Activated CD8-positive, alpha-beta memory T cell treated with anti-CD3 and anti-CD28 coated beads, Interleukin-2, amount 50 U/mL, for 48 hours (primary cell): ENCODE measurements at regions not wholly inside any gene's neighbourhood (a gene's known extent, or its start where the extent isn't known, plus 50 kb on each side); places are given as distances from the start of the nearest gene placed in this dataset.

ENCODE experiments used
- DNase-seq: peaks from one replicate; pipeline ENCODE4 v3.0.0-alpha.2; 2020

DNA sequence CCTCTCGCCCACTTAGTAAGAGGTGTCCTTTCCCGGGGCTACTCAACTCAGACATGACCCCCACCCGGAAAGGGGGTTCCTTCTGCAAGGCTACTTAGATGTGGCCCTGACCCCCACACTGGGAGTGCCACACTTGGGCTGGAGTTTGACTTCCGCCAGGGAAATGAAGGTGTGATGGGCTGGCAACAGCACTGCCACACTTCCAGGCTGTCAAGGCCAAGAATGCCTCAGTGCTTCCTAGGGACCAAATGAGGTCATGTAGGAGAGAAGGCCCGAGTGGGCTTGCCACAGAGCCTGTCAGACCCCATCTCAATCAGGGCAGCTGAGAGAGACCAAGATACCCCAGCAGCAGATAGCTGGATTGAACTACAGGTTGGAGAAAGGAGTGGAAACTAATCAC is 55.5 kb downstream of the DRD1 start:
- DNase-seq: no peak

DNA sequence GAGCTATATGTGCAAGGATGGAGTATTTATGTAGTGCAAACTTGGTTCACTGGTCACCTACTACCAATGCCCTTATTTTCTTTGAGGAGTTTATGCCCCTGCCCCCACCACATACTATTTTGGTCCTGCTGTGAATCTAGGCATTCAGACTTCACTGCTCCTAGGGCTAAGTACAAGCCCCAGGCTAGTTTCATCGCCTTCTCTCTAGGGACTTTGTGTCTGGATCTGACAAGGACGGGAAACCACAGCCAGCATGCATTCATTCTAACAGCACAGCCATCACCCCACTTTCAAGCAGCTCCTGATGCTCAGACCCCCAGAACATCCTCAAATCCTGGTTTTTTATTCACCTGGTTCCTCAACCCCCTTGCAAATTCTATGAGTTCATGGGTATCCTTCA is 56.8 kb downstream of the DRD1 start:
- no peak for DNase-seq

- no peak for DNase-seq
Measured at GRCh38 chr5:175386526-175386925, 57.5 kb downstream of the DRD1 start.

GRCh38 chr5:175385691-175386362 is 58.2 kb downstream of the DRD1 start:
- DNase-seq: no peak

DNA sequence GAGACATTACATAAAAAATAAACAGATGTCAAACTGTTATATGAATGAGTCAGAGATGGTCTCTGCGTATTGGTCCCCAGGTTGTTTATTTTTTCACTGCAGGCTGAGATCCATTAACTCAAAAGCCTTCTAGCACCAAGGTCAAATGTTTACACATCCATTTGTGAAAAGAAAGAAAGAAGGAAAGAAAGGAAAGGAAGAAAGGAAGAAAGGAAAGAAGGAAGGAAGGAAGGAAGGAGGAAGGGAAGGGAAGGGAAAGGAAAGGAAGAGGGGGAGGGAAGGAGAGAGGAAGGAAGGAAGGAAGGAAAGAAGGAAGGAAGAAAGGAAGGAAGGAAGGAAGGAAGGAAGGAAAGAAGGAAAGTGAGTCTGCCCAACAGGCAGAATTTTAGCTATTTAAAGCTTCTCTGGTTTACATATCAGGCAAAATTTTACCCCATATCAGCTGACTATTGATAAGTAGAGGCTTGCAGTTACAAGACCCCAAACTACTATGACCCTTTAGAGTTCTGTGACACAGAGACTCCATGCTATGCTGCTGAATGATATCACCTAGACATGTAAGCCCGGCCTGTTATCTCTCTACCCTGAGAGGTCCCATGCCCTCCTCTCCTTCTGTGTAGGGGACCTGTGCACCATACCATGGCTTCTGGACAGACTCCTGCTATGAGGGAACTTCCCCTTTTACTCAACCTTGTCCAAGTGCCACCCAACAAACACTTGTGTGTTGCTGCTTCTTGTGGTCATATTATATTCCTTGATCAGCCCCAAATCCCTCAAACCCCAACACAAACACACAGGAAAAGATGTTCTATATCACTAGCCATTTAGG is 59.0 kb downstream of the DRD1 start:
- no peak for DNase-seq

- DNase-seq: no peak
Measured at GRCh38 chr5:175383350-175383749, 60.6 kb downstream of the DRD1 start.

DNA sequence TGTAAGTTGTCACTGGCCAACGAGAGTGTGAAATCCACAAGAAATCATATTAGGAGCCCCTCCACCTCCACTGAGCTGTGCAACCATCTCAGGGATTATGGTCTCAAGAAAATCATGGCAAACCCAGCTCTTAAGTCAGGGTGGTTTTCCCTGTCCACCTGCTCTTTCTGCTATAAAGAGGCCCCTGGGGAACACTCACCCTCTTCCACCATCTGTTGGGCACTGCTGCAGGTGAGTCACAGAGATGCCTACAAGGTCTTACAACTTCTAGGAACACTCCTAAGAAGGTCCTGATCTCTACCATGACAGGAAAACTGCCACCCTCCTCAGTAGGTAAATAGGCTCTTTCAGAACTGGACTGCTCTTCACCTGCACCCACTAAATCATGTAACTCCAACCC is 61.8 kb downstream of the DRD1 start:
- no peak for DNase-seq

DNA sequence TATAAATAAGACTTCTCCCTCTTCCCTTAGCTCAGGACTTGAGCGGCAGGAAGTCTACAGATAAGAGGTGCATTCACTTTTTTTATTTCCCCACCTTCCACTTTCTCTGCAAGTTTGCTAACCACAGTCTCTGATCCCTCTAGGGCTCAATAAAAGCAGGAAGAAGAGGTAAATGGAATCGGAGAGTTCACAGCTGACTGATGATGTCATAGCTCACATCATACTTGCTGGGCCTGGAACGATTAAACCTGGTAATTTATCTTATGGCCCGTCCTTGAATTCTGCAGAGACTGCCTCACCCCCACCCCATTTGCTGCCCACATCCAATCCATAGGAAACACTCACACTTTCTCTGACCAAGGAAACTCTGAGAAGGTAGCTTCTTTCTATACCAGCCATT is 62.9 kb downstream of the DRD1 start:
- DNase-seq: no peak

- no peak for DNase-seq
Measured at GRCh38 chr5:175380701-175381100, 63.3 kb downstream of the DRD1 start.

GRCh38 chr5:175379867-175380266 is 64.1 kb downstream of the DRD1 start:
- no peak for DNase-seq

GRCh38 chr5:175378444-175379028 is 65.4 kb downstream of the DRD1 start:
- DNase-seq: no peak

DNA sequence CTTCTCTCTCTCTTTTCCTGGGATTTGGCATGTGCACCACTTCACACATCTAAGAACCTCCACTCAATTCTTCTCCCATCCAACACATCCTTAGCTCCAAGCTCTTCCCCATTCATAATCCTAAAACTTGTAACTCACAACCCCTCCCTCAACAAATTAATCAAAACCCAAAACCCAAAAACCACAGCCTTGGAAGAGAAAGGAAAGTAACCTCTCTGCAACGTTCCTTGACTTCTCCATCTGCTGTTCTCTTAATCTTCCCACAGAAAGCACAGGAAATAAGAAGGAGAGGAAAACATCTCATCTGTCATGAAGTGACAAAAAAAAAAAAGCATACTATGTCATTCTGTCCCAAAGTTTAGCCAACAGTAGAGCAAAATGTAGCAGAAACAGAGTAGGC is 66.2 kb downstream of the DRD1 start:
- DNase-seq: no peak

GRCh38 chr5:175374166-175374875 is 69.7 kb downstream of the DRD1 start:
- no peak for DNase-seq

GRCh38 chr5:175365866-175366265 is 78.1 kb downstream of the DRD1 start:
- no peak for DNase-seq

DNA sequence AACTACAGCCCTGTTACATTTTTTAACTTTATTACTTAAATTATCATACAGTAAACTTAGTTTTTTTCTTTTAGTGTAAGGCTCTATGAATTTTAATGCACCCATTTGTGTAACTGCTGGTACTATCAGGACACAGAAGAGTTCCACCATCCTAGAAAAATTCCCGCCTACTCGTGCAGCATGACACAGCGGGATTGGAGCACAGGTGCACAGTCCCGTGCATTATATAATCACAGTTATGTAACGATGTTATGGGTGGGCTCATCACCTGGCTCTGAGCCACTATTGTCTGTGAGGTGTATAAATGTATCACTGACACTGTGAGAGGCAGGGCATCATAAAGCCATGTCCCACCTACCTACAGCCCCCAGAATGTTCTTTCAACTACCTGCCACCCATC is 80.7 kb downstream of the DRD1 start:
- no peak for DNase-seq

- DNase-seq: no peak
Measured at GRCh38 chr5:175357995-175358394, 86.0 kb downstream of the DRD1 start.

GRCh38 chr5:175356428-175356827 is 87.6 kb downstream of the DRD1 start:
- DNase-seq: no peak

GRCh38 chr5:175354964-175355363 is 89.0 kb downstream of the DRD1 start:
- DNase-seq: no peak

- no peak for DNase-seq
Measured at GRCh38 chr5:175353926-175354325, 90.1 kb downstream of the DRD1 start.

DNA sequence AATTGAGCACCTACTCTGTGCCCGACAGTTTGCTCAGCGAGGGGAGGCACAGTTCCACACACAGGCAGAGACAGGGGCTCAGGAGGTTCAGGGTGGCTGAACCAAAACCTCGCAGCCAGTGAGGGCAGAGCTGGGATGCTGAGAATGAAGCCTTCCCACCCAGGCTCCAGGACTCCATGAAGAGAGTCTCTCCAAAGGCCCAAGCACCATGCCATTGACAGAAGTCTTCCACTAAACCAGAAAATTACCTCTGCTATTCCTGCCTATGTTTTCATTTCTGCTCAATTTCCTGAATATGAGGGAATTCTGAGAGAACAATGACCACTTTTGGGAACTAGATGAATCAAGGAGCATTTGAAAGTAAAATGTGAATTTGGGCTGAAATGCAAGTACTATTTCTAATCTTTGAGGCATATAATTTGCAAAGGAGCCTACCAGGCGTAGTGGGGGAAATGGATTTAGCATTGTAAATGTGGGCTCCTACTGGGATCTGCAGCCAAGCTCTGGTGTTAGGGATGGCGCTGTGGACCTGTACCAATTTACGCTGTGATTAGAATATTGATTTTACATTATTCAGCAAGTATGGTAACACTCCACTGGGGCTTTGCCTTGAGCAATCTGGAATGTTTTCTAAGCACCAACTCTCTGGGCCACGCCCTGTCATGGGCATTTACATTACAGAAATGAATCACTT is 91.9 kb downstream of the DRD1 start:
- no peak for DNase-seq

DNA sequence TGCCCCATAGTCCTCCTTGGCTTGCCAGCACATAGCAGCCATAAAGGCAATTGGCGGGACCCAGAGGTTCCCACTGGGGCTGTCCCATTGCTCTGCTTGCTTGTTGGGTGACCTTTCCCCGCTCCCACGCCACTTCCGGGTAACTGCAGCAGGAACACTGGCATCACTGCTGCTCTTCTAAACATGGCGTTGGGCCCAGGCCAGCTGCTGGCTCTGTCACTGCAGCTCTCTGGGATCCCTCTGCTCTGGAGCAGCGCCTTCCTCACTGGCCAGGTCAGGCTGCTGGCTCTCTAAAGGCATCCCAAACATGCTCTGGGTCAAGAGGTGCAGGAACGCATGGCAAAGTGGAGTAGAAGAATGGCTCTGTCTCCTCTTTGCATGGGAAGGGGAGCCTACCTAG is 92.9 kb downstream of the DRD1 start:
- DNase-seq: no peak

DNA sequence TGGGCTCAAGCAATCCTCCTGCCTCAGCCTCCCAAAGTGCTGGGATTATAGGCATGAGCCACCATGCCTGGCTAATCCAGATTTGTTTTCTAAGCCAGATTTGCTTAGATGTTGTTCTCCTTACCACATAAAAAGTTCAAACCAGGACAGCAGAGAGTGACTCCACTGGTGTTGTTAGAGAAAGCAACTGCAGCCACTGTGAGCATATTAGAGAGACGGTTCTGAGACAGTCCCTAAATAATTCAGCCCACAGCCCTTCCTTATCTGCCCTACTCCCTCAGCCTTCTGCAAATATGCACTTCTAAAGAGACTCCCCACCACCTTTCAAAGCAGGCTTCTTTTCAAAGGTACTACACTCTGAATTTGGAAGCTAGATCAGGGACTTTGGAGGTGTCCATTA is 96.1 kb downstream of the DRD1 start:
- no peak for DNase-seq

GRCh38 chr5:175347027-175347426 is 97.0 kb downstream of the DRD1 start:
- no peak for DNase-seq
